Osteocyte (in vitro differentiated cells): ENCODE measurements at regions not wholly inside any gene's neighbourhood (a gene's known extent, or its start where the extent isn't known, plus 50 kb on each side); places are given as distances from the start of the nearest gene placed in this dataset.

ENCODE experiments used
- DNase-seq: peaks from one replicate; pipeline ENCODE4 v3.0.0; 2021; ENCODE audit warnings: mixed read lengths; ENCODE audit not compliant: unreplicated experiment; ENCODE audit errors: extremely low spot score
- H3K27ac Mint-ChIP-seq: one replicate; pipeline ENCODE4 v1.8.0; 2021; ENCODE audit warnings: mild to moderate bottlenecking, mixed read lengths; ENCODE audit not compliant: unreplicated experiment
- H3K27me3 Mint-ChIP-seq: one replicate; pipeline ENCODE4 v1.8.0; 2021; ENCODE audit warnings: mixed read lengths; ENCODE audit not compliant: unreplicated experiment
- H3K36me3 Mint-ChIP-seq: one replicate; pipeline ENCODE4 v1.8.0; 2021; ENCODE audit warnings: mixed read lengths; ENCODE audit not compliant: unreplicated experiment
- H3K4me1 Mint-ChIP-seq: one replicate; pipeline ENCODE4 v1.8.0; 2021; ENCODE audit warnings: mixed read lengths; ENCODE audit not compliant: unreplicated experiment
- H3K4me3 Mint-ChIP-seq: one replicate; pipeline ENCODE4 v1.8.0; 2021; ENCODE audit warnings: mild to moderate bottlenecking, moderate library complexity, mixed read lengths; ENCODE audit not compliant: unreplicated experiment
- H3K9me3 Mint-ChIP-seq: one replicate; pipeline ENCODE4 v1.8.0; 2021; ENCODE audit warnings: mixed read lengths; ENCODE audit not compliant: unreplicated experiment
- TF ChIP-seq, protein P1 (sequence below): fragments of 200-600 bp; sonication (generic); IDR thresholded peaks from 2 replicates; pipeline ENCODE4 v1.5.0; 2021; ENCODE audit warnings: antibody characterized with exemption, mild to moderate bottlenecking, moderate library complexity

DNA sequence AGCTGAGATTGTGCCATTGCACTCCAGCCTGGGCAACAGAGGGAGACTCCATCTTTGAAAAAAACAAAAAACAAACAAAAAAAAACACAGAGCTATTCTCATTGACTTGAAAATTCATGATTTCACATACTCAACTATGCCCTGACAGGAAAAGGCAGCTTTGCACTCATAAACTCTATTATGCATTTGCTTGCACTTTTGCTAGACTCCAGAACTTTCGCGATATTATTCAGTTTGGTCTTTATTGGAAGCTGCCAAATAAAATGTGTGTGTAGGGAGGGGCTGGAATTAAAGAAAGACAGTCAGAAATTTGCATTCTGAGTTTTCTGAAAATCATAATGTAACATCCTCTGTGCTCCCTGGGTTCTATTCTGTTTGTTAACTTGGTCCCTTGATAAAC is 635.1 kb upstream of the KLF12 start:
- H3K9me3 Mint-ChIP-seq, result peaks cover 8% of the 10 kb centered on the region
- no peak for DNase-seq
- no peaks in the 10 kb centered on the region for H3K27me3 Mint-ChIP-seq
- TF ChIP-seq, protein P1, sequence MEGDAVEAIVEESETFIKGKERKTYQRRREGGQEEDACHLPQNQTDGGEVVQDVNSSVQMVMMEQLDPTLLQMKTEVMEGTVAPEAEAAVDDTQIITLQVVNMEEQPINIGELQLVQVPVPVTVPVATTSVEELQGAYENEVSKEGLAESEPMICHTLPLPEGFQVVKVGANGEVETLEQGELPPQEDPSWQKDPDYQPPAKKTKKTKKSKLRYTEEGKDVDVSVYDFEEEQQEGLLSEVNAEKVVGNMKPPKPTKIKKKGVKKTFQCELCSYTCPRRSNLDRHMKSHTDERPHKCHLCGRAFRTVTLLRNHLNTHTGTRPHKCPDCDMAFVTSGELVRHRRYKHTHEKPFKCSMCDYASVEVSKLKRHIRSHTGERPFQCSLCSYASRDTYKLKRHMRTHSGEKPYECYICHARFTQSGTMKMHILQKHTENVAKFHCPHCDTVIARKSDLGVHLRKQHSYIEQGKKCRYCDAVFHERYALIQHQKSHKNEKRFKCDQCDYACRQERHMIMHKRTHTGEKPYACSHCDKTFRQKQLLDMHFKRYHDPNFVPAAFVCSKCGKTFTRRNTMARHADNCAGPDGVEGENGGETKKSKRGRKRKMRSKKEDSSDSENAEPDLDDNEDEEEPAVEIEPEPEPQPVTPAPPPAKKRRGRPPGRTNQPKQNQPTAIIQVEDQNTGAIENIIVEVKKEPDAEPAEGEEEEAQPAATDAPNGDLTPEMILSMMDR, result no peak
- no peak overlapping the region for H3K27ac Mint-ChIP-seq
- H3K4me1 Mint-ChIP-seq, result peaks cover 39% of the 10 kb centered on the region
- no peaks in the 10 kb centered on the region for H3K36me3 Mint-ChIP-seq
- no peak overlapping the region for H3K4me3 Mint-ChIP-seq

DNA sequence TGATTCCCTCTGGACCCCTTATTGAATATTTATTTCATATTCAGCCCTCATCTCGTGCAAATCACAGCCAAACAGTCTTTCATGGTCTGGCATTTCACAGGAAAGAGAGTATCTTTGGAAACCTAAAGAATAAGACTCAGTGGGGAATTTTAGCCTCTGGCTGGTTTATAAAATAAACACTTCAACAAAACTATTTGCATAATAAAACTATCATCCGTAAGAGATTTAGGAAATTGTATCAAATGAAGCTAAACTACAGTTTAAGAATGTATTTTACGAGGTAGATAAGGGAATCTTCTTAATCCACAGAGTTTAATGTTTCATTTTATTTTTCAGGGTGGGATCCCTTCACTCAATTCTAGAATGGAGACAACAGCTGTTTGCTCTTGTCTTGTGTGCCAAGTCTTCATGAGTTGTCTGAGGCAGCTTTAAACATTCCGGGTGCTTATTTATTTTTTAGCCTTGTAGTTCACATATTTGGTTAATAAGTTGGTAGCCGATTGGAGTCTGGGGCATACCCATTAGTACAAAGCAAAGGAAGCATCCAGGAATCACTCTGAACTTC is 634.4 kb upstream of the KLF12 start:
- H3K27me3 Mint-ChIP-seq, result no peaks in the 10 kb centered on the region
- TF ChIP-seq, protein P1, result no peak
- no peak overlapping the region for H3K4me3 Mint-ChIP-seq
- H3K9me3 Mint-ChIP-seq, result peaks cover 10% of the 10 kb centered on the region
- H3K4me1 Mint-ChIP-seq, result peaks cover 34% of the 10 kb centered on the region
- H3K27ac Mint-ChIP-seq, result no peak overlapping the region
- no peaks in the 10 kb centered on the region for H3K36me3 Mint-ChIP-seq
- DNase-seq, result no peak

- Mint-ChIP-seq H3K9me3 (peaks cover 10% of the 10 kb centered on the region), H3K27ac (no peak overlapping the region)
- DNase-seq, result no peak
Observed at GRCh38 chr13:74767050-74767449, 632.8 kb upstream of the KLF12 start.

GRCh38 chr13:74765955-74766354 is 631.8 kb upstream of the KLF12 start:
- Mint-ChIP-seq H3K27me3 (no peaks in the 10 kb centered on the region), H3K9me3 (peaks cover 10% of the 10 kb centered on the region), H3K27ac (no peak overlapping the region), H3K4me1 (peaks cover 38% of the 10 kb centered on the region), H3K36me3 (no peaks in the 10 kb centered on the region), H3K4me3 (no peak overlapping the region)
- TF ChIP-seq, protein P1, result no peak
- no peak for DNase-seq

More at GRCh38 chr13:74767050-74767449, 632.8 kb upstream of the KLF12 start:
- Mint-ChIP-seq H3K4me1 (peaks cover 34% of the 10 kb centered on the region), H3K27me3 (no peaks in the 10 kb centered on the region), H3K4me3 (no peak overlapping the region), H3K36me3 (no peaks in the 10 kb centered on the region)
- TF ChIP-seq, protein P1, result no peak

- no peak for DNase-seq
- Mint-ChIP-seq H3K27ac (peak overlapping the region; percentile 71), H3K36me3 (no peaks in the 10 kb centered on the region), H3K27me3 (no peaks in the 10 kb centered on the region), H3K4me3 (no peak overlapping the region), H3K4me1 (peaks cover 35% of the 10 kb centered on the region), H3K9me3 (peaks cover 10% of the 10 kb centered on the region)
- TF ChIP-seq, protein P1, result peak; percentile 11
Observed at GRCh38 chr13:74761801-74762757, 627.9 kb upstream of the KLF12 start.
